Breast epithelium (tissue), 4 donors: ENCODE measurements at regions not wholly inside any gene's neighbourhood (a gene's known extent, or its start where the extent isn't known, plus 50 kb on each side); places are given as distances from the start of the nearest gene placed in this dataset.

Experiments used
- DNase-seq, 2 donors: peaks; one replicate each; pipeline ENCODE4 v3.0.0-alpha.2; 2019; ENCODE audit warnings: low spot score in 2 of 2
- H3K27ac ChIP-seq, 2 donors: fragments of 200-600 bp; sonication (generic) in 1 of 2; one replicate each; pipeline ENCODE4 v1.5.1; 2016 to 2019; ENCODE audit warnings: mild to moderate bottlenecking in 1 of 2
- H3K27me3 ChIP-seq, 2 donors: fragments of 200-600 bp; sonication (generic) in 1 of 2; one replicate each; pipeline versions ENCODE4 v1.5.1 to v1.6.0; 2017 to 2019; ENCODE audit warnings: control low read depth in 1 of 2, mild to moderate bottlenecking in 1 of 2
- H3K36me3 ChIP-seq: fragments of 200-600 bp; one replicate; pipeline ENCODE4 v1.5.1; 2019
- H3K4me1 ChIP-seq, 2 donors: fragments of 200-600 bp; sonication (generic); one replicate each; pipeline ENCODE4 v1.5.1; 2016 to 2019; ENCODE audit warnings: control low read depth in 1 of 2
- H3K4me3 ChIP-seq, 3 donors: fragments of 200-600 bp; sonication (generic); 1 replicate in 2 of 3; 2 replicates in 1 of 3; pipeline ENCODE4 v1.5.1; 2016 to 2019; ENCODE audit warnings: mild to moderate bottlenecking in 3 of 3, moderate library complexity in 2 of 3
- H3K9me3 ChIP-seq, 2 donors: fragments of 200-600 bp; sonication (generic) in 1 of 2; one replicate each; pipeline ENCODE4 v1.5.1; 2016 to 2019; ENCODE audit warnings: control low read depth in 1 of 2
- POLR2A ChIP-seq: fragments of 450-650 bp; IDR thresholded peaks from one replicate; pipeline ENCODE4 v1.6.1; 2016; ENCODE audit warnings: antibody characterized with exemption, mild to moderate bottlenecking, moderate library complexity
- POLR2AphosphoS5 ChIP-seq, 3 donors: sonication (generic); formaldehyde crosslinking; IDR thresholded peaks; one replicate each; pipeline ENCODE4 v1.6.1; 2017; ENCODE audit warnings: antibody characterized with exemption in 3 of 3
- intact Hi-C: fragments of 100-400 bp; cut with DNase I; formaldehyde crosslinking; loops from one replicate; pipeline ENCODE4 v1.15.1; 2023; ENCODE audit warnings: low total_unique reads
- TF ChIP-seq, protein P1 (sequence below), 3 donors: fragments of 450-650 bp; IDR thresholded peaks; one replicate each; pipeline ENCODE4 v1.5.1; 2016 to 2017; ENCODE audit warnings: antibody characterized with exemption in 3 of 3, mild to moderate bottlenecking in 3 of 3, moderate library complexity in 3 of 3

DNA sequence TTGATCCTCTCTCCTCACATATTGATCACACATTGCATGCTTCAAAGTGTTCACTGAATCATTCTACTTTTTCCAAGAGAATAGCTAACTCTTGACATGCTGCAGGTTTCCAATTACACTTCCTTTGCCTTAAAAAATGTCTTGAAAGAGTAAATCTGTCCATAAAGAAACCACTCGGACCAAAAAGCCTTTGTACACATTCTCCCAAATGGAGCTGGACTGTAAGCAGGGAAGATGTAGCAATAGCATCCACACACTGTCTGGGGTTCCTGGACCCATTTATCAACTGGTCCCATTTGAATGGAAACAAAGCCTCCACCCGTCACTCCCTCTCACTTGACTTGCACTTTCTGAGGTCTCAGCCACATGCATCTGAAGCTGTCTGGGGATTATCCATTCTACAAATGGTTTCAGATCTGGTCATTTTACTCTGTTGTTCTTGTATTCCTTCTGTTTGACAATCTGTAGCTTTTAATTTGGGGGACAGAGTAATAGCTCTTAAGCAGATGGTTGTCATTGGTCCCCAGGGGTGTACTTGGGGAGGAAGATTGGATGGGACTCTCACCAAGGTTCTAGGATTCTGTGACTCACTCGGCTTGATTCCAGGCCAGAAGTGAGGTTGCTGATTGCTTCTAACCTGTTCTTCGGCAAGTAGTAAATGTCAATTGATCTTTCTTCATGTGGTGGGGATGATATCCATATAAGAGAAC, 203.5 kb downstream of the HIBADH start:
- intact Hi-C loops = no loop called here
- no peaks in the 10 kb centered on the region for H3K27me3 ChIP-seq
- H3K9me3 ChIP-seq = no peaks in the 10 kb centered on the region
- H3K4me3 ChIP-seq = no peak overlapping the region
- H3K4me1 ChIP-seq = no peaks in the 10 kb centered on the region
- DNase-seq = no peak
- H3K27ac ChIP-seq = peak overlapping the region in 1 of 2 donors; percentile 48
- TF ChIP-seq POLR2AphosphoS5 (IDR thresholded peaks at IDR 0.05) = no peak
- TF ChIP-seq, protein P1, sequence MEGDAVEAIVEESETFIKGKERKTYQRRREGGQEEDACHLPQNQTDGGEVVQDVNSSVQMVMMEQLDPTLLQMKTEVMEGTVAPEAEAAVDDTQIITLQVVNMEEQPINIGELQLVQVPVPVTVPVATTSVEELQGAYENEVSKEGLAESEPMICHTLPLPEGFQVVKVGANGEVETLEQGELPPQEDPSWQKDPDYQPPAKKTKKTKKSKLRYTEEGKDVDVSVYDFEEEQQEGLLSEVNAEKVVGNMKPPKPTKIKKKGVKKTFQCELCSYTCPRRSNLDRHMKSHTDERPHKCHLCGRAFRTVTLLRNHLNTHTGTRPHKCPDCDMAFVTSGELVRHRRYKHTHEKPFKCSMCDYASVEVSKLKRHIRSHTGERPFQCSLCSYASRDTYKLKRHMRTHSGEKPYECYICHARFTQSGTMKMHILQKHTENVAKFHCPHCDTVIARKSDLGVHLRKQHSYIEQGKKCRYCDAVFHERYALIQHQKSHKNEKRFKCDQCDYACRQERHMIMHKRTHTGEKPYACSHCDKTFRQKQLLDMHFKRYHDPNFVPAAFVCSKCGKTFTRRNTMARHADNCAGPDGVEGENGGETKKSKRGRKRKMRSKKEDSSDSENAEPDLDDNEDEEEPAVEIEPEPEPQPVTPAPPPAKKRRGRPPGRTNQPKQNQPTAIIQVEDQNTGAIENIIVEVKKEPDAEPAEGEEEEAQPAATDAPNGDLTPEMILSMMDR (IDR thresholded peaks at IDR 0.05) = no peak
- TF ChIP-seq POLR2A = no peak
- H3K36me3 ChIP-seq = no peaks in the 10 kb centered on the region

DNA sequence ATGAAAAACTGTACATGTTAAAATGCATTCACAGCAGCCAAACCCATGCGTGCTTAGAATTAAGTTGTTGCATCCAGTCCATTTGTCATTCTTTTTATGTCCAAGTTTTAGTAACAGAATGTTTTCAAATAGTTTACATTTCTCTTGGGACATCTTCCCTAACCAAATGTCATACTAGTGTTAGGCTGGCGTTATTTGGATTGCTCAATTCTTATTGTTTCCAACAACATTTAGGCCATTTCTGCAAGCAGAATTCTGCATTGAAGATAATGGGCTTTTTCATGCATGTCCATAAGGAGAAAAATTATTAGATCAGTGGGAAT, 203.0 kb downstream of the HIBADH start:
- TF ChIP-seq, protein P1 (IDR thresholded peaks at IDR 0.05) = no peak
- no peak for TF ChIP-seq POLR2AphosphoS5 (IDR thresholded peaks at IDR 0.05)
- no peak overlapping the region for H3K4me3 ChIP-seq
- no peak for DNase-seq
- H3K27me3 ChIP-seq = no peaks in the 10 kb centered on the region
- peak overlapping the region in 1 of 2 donors; percentile 48 for H3K27ac ChIP-seq
- intact Hi-C loops = no loop called here
- no peaks in the 10 kb centered on the region for H3K4me1 ChIP-seq
- H3K36me3 ChIP-seq = no peaks in the 10 kb centered on the region
- H3K9me3 ChIP-seq = no peaks in the 10 kb centered on the region

DNA sequence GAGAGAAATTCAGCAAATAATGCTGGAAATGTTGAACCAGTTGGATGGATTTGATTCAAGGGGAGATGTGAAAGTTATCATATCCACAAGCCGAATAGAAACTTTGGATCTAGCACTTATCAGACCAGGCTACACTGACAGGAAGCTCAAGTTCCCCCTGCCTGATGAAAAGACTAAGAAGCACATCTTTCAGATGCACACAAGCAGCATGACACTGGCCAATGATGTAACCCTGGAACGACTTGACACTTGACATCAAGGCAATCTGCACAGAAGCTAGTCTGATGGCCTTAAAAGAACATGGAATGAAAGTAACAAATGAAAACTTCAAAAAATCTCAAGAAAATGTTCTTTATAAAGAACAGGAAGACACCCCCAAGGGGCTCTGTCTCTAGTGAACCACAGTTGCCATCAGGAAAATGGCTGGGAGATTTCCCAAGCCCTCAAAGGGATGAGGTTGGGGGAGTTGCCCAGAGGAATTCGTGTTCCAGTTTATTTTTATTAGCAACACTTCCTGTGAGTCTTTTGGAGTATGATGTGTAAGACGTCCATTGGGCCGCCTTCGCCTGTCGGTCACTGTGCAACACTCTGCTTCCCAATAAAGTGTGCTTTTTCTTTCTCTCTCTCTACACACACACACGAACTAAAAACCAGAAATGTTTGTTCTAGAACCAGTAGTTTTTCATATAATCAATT, 200.0 kb downstream of the HIBADH start:
- H3K27ac ChIP-seq = no peak overlapping the region
- intact Hi-C loops = no loop called here
- TF ChIP-seq POLR2AphosphoS5 (IDR thresholded peaks at IDR 0.05) (no peak), POLR2A (no peak)
- TF ChIP-seq, protein P1 (IDR thresholded peaks at IDR 0.05) = no peak
- no peaks in the 10 kb centered on the region for H3K27me3 ChIP-seq
- no peak for DNase-seq
- no peaks in the 10 kb centered on the region for H3K36me3 ChIP-seq
- no peaks in the 10 kb centered on the region for H3K4me1 ChIP-seq
- no peaks in the 10 kb centered on the region for H3K9me3 ChIP-seq
- no peak overlapping the region for H3K4me3 ChIP-seq

DNA sequence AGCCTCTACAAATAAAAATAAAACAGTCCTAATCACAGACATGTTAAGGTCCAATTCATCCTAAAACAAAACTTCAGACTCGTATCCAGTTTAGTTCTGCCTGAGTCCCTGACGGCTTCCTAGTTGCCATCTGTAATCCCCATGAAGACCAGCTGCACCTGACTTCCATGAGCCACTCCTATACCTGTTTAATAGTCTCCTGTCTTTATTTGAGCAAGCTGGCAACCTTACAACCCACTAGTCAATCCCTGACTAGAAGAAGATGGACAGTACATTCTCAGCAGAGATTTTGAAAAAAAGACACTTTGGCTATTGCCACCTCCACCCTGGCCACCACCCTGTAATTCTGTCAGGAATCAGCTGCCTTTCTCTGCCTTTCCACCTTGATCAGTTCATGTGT, 197.7 kb downstream of the HIBADH start:
- no peaks in the 10 kb centered on the region for H3K4me1 ChIP-seq
- no peak overlapping the region for H3K4me3 ChIP-seq
- intact Hi-C loops = no loop called here
- no peaks in the 10 kb centered on the region for H3K27me3 ChIP-seq
- no peak for DNase-seq
- no peaks in the 10 kb centered on the region for H3K9me3 ChIP-seq
- no peak for TF ChIP-seq POLR2AphosphoS5 (IDR thresholded peaks at IDR 0.05)
- H3K27ac ChIP-seq = no peak overlapping the region
- H3K36me3 ChIP-seq = no peaks in the 10 kb centered on the region

DNA sequence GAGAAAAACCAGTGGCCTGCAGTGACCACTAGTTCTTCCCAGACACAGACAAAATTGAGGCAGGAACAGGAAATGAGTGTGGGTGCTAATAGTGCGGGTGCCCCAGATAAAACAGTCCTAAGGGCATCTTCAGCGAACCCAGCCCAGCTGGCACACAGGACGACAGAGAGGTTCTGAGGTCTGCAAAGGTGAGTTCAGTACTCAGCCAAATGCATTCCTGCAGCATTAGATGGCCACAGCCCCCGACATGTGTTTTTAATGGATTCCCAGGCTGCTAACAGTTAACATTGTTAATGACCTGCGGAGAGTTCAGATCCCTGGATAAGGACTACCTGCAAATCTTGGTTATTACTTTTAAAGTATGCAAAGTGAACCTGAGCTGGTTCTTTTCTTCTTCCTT, 196.0 kb downstream of the HIBADH start:
- no peaks in the 10 kb centered on the region for H3K4me1 ChIP-seq
- H3K27ac ChIP-seq = no peak overlapping the region

More for the DNA sequence above, 196.0 kb downstream of the HIBADH start:
- intact Hi-C loops = no loop called here
- Histone ChIP-seq H3K36me3 (no peaks in the 10 kb centered on the region), H3K4me3 (no peak overlapping the region), H3K9me3 (no peaks in the 10 kb centered on the region), H3K27me3 (no peaks in the 10 kb centered on the region)
- no peak for DNase-seq
- TF ChIP-seq, protein P1 (IDR thresholded peaks at IDR 0.05) = no peak
- TF ChIP-seq POLR2AphosphoS5 (IDR thresholded peaks at IDR 0.05) (no peak), POLR2A (no peak)
